Kidney glomerular epithelial cell (primary cell): ENCODE measurements at regions not wholly inside any gene's neighbourhood (a gene's known extent, or its start where the extent isn't known, plus 50 kb on each side); places are given as distances from the start of the nearest gene placed in this dataset.

Experiments
- DNase-seq: peaks from one replicate; lab custom pipeline; 2025; lab: John Stamatoyannopoulos, UW

DNA sequence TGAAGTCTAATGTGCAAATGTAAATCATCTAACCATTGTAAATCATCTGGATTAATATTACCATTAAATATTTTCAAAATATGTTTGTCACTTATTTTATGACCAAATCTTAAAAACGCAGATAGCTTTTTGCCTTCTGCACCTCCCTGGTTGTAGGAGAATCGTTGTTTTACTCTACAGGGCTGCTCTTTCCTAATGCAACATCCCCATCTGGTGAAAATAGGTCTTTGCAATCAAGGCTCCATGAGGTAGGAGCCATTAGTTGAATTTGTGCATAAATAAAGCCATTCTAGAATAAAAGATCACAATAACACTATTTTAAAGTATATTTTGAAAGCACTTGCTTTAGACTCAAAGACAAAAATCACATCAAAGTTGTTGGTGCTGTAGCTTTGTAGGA, 535.6 kb upstream of the AGTR1 start:
- DNase-seq: no peak

GRCh38 chr3:148168347-148168746, 529.4 kb upstream of the AGTR1 start:
- DNase-seq: no peak

GRCh38 chr3:148173851-148174250, 523.9 kb upstream of the AGTR1 start:
- DNase-seq: no peak

DNA sequence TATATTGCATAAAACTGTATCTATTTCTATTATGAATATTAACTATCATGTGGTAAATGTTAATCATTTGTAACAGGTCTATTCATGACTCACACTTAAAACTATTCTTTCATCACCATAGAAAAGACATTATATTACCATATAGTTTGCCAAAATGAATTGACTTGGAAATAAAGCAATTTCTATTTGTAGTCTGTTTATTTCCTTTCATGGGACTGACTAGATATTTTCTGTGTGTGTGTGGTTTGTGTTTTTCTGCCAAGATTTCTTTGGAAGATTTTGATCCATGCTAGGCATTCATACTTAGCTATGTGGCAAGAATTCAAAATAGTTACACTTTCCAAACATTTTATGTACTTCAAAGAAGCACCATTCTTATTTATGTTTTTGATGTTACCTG, 522.5 kb upstream of the AGTR1 start:
- no peak for DNase-seq

GRCh38 chr3:148178503-148178902, 519.2 kb upstream of the AGTR1 start:
- no peak for DNase-seq

DNA sequence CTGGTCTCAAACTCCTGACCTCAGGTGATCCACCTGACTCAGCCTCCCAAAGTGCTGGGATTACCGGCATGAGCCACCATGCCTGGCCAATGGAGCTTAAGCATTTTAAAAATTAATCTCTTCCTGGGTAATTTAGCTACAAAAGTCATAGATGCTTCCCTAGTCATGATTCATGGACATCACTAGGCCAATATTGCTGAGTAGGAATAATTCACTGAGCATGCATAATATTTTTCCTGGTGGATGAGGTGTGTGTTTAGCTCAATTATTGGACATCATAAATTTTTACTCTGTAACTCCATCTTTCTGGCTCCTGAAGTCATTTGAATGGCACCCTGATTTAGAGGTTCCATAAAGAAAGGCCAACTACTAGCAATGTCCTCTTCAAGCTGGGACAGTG, 512.9 kb upstream of the AGTR1 start:
- no peak for DNase-seq

DNA sequence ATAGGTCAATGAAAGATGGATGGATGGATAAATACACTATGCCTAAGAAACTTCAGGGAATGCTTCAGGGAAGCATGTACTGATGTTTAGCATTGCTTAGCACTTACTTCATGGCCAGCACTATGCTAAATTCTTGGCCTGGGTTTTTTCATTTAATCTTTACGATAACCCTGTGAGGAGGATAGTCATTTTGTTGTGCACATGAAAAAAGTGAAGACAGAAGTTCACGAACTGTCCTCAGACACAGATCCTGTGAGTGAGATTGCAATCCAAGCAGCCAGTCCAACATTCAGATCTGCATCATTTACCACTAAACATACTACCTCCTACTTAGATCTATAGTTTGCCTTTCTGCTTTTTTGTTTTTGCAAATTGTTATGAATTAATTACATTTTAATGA, 510.8 kb upstream of the AGTR1 start:
- DNase-seq: no peak

GRCh38 chr3:148187296-148187695, 510.4 kb upstream of the AGTR1 start:
- DNase-seq: no peak

GRCh38 chr3:148190441-148190990, 507.2 kb upstream of the AGTR1 start:
- no peak for DNase-seq

GRCh38 chr3:148191966-148192365, 505.7 kb upstream of the AGTR1 start:
- no peak for DNase-seq

GRCh38 chr3:148197061-148197460, 500.6 kb upstream of the AGTR1 start:
- DNase-seq: no peak

DNA sequence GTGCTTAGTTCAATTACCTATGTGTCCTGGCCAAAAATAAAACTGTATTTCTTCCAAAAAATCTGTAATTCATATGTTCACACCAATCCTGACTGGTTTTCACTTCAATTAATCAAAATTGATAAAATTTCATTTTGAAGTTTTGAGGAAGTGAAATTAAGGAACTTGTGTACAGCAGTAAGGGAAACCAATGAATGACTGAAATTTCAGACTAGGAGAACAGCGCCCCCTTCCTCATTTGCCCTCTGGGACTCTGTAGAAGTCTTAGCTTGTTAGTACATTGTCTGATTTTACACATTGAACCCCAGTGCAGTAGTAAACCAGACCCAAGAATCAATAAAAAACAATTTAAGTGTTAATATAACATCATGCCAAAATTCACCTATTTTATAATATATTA, 495.3 kb upstream of the AGTR1 start:
- no peak for DNase-seq

DNA sequence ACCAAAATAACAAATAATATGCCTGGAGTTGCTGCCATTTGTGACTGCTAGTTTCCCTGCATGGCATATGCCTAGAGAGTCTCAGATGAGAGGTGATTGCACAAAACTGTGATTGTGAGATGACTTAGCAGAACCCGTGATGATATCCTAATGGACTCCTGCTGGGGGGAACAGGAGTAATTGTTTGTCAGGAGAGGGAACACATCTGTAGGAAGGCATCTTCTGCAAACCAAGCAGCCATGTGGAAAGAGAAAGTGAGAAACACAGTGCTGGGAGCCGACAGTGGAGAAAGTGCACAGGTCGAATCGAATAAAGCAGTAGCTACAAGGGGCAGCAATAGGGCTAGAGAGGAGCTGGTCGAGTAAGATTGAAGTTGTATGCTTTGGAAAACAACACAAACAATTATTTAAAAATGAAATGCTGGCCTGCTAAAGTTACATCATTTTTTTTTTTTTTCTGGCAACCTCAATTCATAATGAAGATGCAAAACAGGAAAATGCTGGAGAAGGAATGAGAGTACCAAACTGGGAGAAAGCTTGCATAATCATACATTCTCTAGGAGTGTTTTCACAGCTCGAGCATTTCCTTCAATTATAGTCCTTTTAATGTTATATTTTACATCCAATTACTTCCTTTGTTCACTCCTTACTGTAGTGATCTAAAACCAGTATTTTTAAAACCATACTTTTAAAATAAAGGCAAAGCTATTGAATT, 494.2 kb upstream of the AGTR1 start:
- DNase-seq: no peak

GRCh38 chr3:148204131-148204530, 493.6 kb upstream of the AGTR1 start:
- DNase-seq: no peak

DNA sequence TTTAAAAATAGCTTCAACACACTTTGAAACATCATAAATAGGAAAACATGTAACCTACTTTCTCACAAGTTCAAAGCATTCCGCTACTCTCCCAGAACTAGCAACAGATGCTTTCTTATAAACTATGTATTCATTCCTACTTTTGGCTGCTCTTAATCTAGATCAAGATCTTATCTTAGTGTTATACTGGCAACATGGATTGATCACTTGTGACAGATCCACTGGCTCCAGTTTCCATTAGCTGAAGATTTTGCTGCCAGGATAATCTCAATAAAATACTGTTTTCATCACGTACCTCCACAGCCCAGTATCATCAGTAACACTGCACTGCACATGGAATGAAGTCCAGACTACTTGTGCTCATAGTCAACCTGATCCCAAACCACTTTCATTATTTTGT, 491.7 kb upstream of the AGTR1 start:
- DNase-seq: no peak

DNA sequence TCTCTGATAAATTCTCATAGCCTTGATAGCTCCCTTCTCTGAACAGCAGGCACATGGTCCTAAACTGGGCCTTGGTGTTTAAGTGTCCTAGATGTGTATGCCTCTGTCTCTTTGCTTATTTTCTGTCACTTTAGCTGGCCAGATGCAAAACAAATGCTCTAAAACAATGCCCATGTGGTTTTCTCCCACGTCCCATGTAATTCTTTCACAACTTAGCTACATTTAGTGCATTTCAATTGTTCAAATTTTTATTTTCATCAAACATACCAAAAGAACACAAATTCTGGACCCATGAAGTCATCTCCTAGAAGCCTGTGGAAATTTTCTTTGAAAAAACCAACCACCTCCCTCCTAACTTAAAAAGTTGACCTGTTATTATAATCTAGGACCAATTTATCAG, 491.3 kb upstream of the AGTR1 start:
- DNase-seq: no peak

DNA sequence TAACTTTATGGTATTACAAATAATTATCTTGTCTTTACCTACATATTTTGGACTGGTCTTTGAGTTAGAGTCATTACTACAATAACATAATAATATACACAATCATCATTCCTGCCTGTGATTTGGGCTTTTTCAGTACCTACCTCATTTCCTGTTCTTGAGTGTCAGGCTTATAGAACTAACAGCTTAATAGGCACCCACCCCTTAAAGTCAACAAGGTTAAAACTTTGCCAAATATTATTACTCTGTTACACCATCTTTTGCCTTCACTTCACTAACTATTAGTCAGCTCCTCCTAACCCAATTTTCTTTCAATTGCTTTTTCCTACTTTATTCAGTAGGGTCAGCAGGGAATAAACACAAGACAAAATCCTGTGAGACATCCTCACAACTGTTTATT, 488.7 kb upstream of the AGTR1 start:
- DNase-seq: no peak

DNA sequence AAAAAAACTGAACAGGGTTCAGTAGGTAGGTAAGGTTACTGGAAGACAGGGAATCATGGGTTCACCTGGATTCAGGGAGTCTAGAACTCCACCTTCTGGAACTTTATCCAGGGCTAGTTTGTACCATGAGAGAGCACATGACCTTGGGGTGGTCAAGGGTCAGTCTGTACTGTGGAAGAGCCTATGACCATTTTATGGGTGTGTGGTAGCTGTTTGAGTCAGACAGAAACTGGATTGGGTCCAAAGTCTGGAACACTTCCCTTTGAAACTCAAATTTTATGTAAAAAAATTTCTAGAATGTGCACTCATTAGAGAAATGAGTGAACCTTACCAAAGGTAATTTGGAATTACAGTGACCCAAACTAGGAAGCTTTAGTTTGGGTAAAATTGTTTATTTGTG, 486.0 kb upstream of the AGTR1 start:
- peak; percentile 22 for DNase-seq

- DNase-seq: no peak
Measured at GRCh38 chr3:148214705-148215104, 483.0 kb upstream of the AGTR1 start.

DNA sequence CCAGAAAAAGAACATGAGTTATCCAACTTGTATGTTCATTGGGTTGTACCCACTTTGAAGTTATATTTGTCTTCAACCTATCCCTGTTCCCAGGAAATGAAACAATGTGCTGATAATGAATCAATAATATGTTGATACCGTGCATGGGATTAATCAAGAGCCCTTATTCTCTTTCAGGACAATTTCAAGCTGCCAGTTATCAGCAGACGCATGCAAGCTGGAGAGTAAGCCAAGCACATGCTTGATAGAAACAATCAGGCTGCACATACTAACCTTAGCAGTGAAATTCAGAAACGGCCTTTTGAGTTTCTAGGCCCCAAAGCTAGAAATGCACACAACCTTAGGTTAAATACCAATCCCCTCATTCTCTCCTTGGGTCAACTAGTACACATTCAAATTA, 480.4 kb upstream of the AGTR1 start:
- DNase-seq: no peak

GRCh38 chr3:148218222-148218621, 479.5 kb upstream of the AGTR1 start:
- no peak for DNase-seq

DNA sequence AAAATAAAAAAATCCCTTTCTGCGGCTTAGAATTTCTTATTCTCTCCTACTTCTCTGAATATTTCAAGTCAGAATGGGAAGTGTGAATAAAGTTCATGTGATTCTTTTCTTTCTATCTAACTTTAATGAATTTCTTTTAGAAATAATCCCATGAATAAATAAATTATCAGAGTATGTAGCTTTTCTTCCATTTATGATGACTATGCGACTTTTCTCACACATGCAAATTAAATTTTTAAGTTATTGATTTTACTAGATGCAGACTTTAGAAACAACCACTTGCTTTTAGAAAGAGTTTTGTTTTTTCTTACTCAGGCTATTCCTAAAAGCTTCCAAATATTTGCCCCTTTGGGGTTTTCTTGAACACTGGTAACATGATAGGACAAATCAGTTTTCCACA, 477.7 kb upstream of the AGTR1 start:
- no peak for DNase-seq

- DNase-seq: no peak
Measured at GRCh38 chr3:148221303-148221702, 476.4 kb upstream of the AGTR1 start.

DNA sequence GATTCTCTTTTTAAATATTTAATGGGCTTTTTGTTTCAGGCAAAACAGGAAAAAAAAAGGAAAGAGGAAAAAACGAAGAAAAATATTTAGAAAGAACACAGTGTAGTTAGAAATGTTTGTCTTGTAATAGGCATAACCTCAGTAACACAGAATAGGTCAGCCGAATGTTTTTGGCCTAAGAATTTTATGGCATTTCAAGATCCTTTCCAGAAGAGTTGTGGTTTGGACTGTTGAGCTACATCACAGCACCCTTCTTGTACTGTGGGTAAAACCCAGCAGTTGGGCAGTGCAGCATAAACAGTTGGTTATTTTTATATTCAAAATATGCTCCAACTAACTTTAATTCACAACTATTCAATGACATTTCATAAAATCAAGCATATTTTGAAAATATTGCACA, 474.4 kb upstream of the AGTR1 start:
- DNase-seq: no peak
